Heart left ventricle (tissue), 13 donors: ENCODE measurements at regions not wholly inside any gene's neighbourhood (a gene's known extent, or its start where the extent isn't known, plus 50 kb on each side); places are given as distances from the start of the nearest gene placed in this dataset.

ENCODE experiments used
- POLR2A ChIP-seq, 2 donors: fragments of 450-650 bp; IDR thresholded peaks; one replicate each; pipeline ENCODE4 v1.6.1; 2017; ENCODE audit warnings: antibody characterized with exemption in 2 of 2, mild to moderate bottlenecking in 2 of 2, moderate library complexity in 2 of 2
- TF ChIP-seq, protein P1 (sequence below), 12 donors: fragments of 200-600 bp; sonication (generic) in 4 of 12; IDR thresholded peaks; one replicate each; pipeline versions ENCODE4 v1.5.0 to v1.8.0; 2018 to 2022; ENCODE audit warnings: antibody characterized with exemption in 12 of 12, mild to moderate bottlenecking in 5 of 12
- donor health status: ischemic (EF 13 %, LVEDD 7.1; RV severe dilation, severe dysfunction).
- donor health status: DM: no; HTN: yes; CAD: no.
- donor health status: DM: no; HTN: no; CAD: no.
- donor health status: ischemic (EF 25% LVEDD 6.9; RV normal size, moderate dysfunction).
- donor health status: ischemic (EF 25% LVEDD 5.7; RV mildly dilated, moderate dysfunction).
- donor health status: ischemic (EF 35%, LVEDD 5.7; RV mildly dilated, moderate dysfunction).
- donor health status: nonischemic (EF 11% LVEDD 7.7; RV severe dilation, severe dysfunction).
- donor health status: DM: yes; HTN: yes; CAD: no.
- donor health status: PGD.
- donor health status: ischemic (EF 29% LVEDD 5.4; RV normal size, mild dysfunction).
- donor health status: nonischemic (EF 23%, LVEDD 6.1; RV moderate dilation, normal function).

DNA sequence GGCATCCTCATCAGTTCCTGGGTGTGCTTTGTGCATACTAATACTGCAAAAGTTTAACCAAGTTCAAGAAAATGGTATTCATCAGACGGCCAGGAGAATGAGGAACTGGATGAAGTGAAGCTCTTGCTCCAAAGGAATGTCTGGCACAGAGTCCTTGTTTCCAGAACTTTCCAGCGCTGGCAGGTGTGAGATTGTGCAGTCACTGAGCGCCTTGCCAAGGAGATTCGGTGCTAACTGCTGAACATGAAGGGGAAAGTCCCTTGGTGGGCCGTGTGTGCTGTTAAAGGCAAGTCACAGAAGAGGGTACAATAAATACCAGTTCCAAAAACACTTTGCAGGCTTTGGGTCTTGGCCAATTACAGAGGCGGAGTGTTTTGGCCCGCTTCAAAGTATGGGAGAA, 262.3 kb upstream of the SOX4 start:
- TF ChIP-seq, protein P1, sequence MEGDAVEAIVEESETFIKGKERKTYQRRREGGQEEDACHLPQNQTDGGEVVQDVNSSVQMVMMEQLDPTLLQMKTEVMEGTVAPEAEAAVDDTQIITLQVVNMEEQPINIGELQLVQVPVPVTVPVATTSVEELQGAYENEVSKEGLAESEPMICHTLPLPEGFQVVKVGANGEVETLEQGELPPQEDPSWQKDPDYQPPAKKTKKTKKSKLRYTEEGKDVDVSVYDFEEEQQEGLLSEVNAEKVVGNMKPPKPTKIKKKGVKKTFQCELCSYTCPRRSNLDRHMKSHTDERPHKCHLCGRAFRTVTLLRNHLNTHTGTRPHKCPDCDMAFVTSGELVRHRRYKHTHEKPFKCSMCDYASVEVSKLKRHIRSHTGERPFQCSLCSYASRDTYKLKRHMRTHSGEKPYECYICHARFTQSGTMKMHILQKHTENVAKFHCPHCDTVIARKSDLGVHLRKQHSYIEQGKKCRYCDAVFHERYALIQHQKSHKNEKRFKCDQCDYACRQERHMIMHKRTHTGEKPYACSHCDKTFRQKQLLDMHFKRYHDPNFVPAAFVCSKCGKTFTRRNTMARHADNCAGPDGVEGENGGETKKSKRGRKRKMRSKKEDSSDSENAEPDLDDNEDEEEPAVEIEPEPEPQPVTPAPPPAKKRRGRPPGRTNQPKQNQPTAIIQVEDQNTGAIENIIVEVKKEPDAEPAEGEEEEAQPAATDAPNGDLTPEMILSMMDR (IDR thresholded peaks at IDR 0.05), result no peak
- no peak for TF ChIP-seq POLR2A (IDR thresholded peaks at IDR 0.05)
